ENCODE measurements at regions not wholly inside any gene's neighbourhood (a gene's known extent, or its start where the extent isn't known, plus 50 kb on each side); places are given as distances from the start of the nearest gene placed in this dataset.

- DNase-seq: peak; percentile 7
Observed at GRCh38 chr20:57794600-57795341, 85.0 kb upstream of the PMEPA1 start.

- DNase-seq: no peak
Observed at GRCh38 chr20:57794036-57794435, 84.2 kb upstream of the PMEPA1 start.

GRCh38 chr20:57793421-57793820 lies 83.6 kb upstream of the PMEPA1 start:
- DNase-seq: no peak

GRCh38 chr20:57792386-57793080 lies 82.7 kb upstream of the PMEPA1 start:
- DNase-seq: no peak

GRCh38 chr20:57791966-57792365 lies 82.2 kb upstream of the PMEPA1 start:
- no peak for DNase-seq

- no peak for DNase-seq
Observed at GRCh38 chr20:57791178-57791962, 81.6 kb upstream of the PMEPA1 start.

GRCh38 chr20:57790176-57790575 lies 80.4 kb upstream of the PMEPA1 start:
- DNase-seq: no peak

- no peak for DNase-seq
Observed at GRCh38 chr20:57788936-57789613, 79.3 kb upstream of the PMEPA1 start.

- DNase-seq: no peak
Observed at GRCh38 chr20:57787990-57788781, 78.4 kb upstream of the PMEPA1 start.

- DNase-seq: no peak
Observed at GRCh38 chr20:57787151-57787989, 77.6 kb upstream of the PMEPA1 start.

GRCh38 chr20:57786304-57786932 lies 76.6 kb upstream of the PMEPA1 start:
- DNase-seq: no peak

GRCh38 chr20:57785720-57786119 lies 75.9 kb upstream of the PMEPA1 start:
- DNase-seq: no peak

GRCh38 chr20:57785061-57785460 lies 75.2 kb upstream of the PMEPA1 start:
- DNase-seq: no peak

- DNase-seq: no peak
Observed at GRCh38 chr20:57783956-57784837, 74.4 kb upstream of the PMEPA1 start.

- no peak for DNase-seq
Observed at GRCh38 chr20:57783196-57783595, 73.4 kb upstream of the PMEPA1 start.

- DNase-seq: no peak
Observed at GRCh38 chr20:57782631-57783041, 72.8 kb upstream of the PMEPA1 start.

- no peak for DNase-seq
Observed at GRCh38 chr20:57781901-57782300, 72.1 kb upstream of the PMEPA1 start.

GRCh38 chr20:57780906-57781305 lies 71.1 kb upstream of the PMEPA1 start:
- DNase-seq: no peak

- no peak for DNase-seq
Observed at GRCh38 chr20:57780398-57780797, 70.6 kb upstream of the PMEPA1 start.

Measured in NCI-H1417 treated with DMSO at 0.1 percent for 48 hours (cell line).